WERI-Rb-1 (cell line): ENCODE measurements at regions not wholly inside any gene's neighbourhood (a gene's known extent, or its start where the extent isn't known, plus 50 kb on each side); places are given as distances from the start of the nearest gene placed in this dataset.
"Not testable (repeated sequence)": the region's sequence is repeated elsewhere in the genome, so short reads cannot be mapped to it uniquely, and the experiment has no call there.

ENCODE experiments used
- DNase-seq: peaks from one replicate; pipeline ENCODE4 v3.0.0-alpha.2; 2020
- H3K27ac ChIP-seq: fragments of 250-450 bp; sonication (Bioruptor Pico); 2 replicates; pipeline ENCODE4 v1.5.1; 2020; ENCODE audit warnings: mild to moderate bottlenecking, moderate library complexity
- H3K27me3 ChIP-seq: fragments of 250-450 bp; sonication (Bioruptor Pico); 2 replicates; pipeline ENCODE4 v1.5.1; 2021; ENCODE audit warnings: mild to moderate bottlenecking, low read depth, moderate library complexity; ENCODE audit not compliant: insufficient read depth, severe bottlenecking
- H3K36me3 ChIP-seq: fragments of 250-450 bp; sonication (Bioruptor Pico); 2 replicates; pipeline ENCODE4 v1.5.1; 2020; ENCODE audit warnings: mild to moderate bottlenecking, moderate library complexity
- H3K4me3 ChIP-seq: 2 replicates; pipeline ENCODE4 v1.5.1; 2011; ENCODE audit warnings: low read depth, mild to moderate bottlenecking, control low read depth, low read length
- H3K9me3 ChIP-seq: fragments of 250-450 bp; sonication (Bioruptor Pico); 2 replicates; pipeline ENCODE4 v1.5.1; 2021; ENCODE audit warnings: mild to moderate bottlenecking, moderate library complexity; ENCODE audit not compliant: severe bottlenecking
- TF ChIP-seq, protein P1 (sequence below): IDR thresholded peaks from 2 replicates; pipeline ENCODE4 v1.5.1; 2011; ENCODE audit warnings: low read depth, mild to moderate bottlenecking, control low read depth, inconsistent platforms, low read length

- Histone ChIP-seq H3K9me3 (no peaks in the 10 kb centered on the region), H3K27ac (no peak overlapping the region), H3K27me3 (no peaks in the 10 kb centered on the region), H3K36me3 (no peaks in the 10 kb centered on the region), H3K4me3 (no peak overlapping the region)
- TF ChIP-seq, protein P1, sequence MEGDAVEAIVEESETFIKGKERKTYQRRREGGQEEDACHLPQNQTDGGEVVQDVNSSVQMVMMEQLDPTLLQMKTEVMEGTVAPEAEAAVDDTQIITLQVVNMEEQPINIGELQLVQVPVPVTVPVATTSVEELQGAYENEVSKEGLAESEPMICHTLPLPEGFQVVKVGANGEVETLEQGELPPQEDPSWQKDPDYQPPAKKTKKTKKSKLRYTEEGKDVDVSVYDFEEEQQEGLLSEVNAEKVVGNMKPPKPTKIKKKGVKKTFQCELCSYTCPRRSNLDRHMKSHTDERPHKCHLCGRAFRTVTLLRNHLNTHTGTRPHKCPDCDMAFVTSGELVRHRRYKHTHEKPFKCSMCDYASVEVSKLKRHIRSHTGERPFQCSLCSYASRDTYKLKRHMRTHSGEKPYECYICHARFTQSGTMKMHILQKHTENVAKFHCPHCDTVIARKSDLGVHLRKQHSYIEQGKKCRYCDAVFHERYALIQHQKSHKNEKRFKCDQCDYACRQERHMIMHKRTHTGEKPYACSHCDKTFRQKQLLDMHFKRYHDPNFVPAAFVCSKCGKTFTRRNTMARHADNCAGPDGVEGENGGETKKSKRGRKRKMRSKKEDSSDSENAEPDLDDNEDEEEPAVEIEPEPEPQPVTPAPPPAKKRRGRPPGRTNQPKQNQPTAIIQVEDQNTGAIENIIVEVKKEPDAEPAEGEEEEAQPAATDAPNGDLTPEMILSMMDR, result no peak
- no peak for DNase-seq
Observed at GRCh38 chr6:164741938-164742451, 567.4 kb downstream of the C6orf118 start.

GRCh38 chr6:164736090-164736489 is 573.3 kb downstream of the C6orf118 start:
- H3K9me3 ChIP-seq, DNase-seq, H3K27me3 ChIP-seq, H3K36me3 ChIP-seq, H3K27ac ChIP-seq, H3K4me3 ChIP-seq: not testable (repeated sequence)

DNA sequence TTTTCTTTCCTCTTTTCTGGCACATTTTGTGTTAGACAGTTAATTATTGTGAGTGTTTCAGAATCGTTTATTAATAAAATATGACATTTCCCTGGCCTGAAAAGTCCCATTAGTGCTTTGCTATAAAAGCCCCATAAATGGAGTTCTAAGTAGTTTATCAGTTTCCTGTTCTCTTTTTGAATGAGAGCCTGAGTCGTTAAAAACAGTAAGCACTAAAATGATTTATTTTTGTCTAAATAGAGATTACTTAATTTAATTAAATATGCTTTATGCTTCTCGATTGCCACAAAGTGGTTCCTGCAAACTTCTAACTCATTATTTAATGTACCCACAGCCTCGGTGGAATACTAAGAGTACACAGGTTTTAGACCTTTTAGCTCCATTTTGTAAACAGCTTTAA is 577.9 kb downstream of the C6orf118 start:
- DNase-seq, result no peak
- Histone ChIP-seq H3K9me3 (no peaks in the 10 kb centered on the region), H3K36me3 (no peaks in the 10 kb centered on the region), H3K27me3 (no peaks in the 10 kb centered on the region), H3K27ac (no peak overlapping the region), H3K4me3 (no peak overlapping the region)
- TF ChIP-seq, protein P1, result no peak

DNA sequence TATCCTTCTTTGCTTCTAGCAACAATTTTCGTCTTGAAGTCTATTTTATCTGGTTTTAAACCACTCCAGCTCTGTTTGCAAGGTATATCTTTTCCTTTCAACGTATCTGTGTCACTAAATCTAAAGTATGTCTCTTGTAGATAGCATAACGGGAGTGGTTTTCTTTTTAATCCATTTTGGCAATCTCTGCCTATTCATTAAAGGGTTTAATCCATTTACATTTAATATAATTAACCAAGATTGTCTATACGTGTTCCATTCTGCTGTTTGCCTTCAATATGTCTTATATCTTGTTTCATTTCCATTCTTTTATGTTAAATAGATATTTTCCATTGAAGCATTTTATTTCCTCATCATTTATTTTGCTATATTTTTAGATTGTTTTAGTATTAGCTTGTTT is 587.9 kb downstream of the C6orf118 start:
- DNase-seq, result no peak
- H3K27me3 ChIP-seq, result no peaks in the 10 kb centered on the region
- H3K4me3 ChIP-seq, result no peak overlapping the region
- no peak overlapping the region for H3K27ac ChIP-seq
- peaks cover 5% of the 10 kb centered on the region for H3K9me3 ChIP-seq
- H3K36me3 ChIP-seq, result no peaks in the 10 kb centered on the region
- TF ChIP-seq, protein P1, result no peak

GRCh38 chr6:164700497-164700896 is 608.9 kb downstream of the C6orf118 start:
- H3K9me3 ChIP-seq, result no peaks in the 10 kb centered on the region
- no peak overlapping the region for H3K27ac ChIP-seq
- H3K27me3 ChIP-seq, result no peaks in the 10 kb centered on the region
- no peak overlapping the region for H3K4me3 ChIP-seq
- no peaks in the 10 kb centered on the region for H3K36me3 ChIP-seq
- TF ChIP-seq, protein P1, result no peak
- DNase-seq, result no peak

DNA sequence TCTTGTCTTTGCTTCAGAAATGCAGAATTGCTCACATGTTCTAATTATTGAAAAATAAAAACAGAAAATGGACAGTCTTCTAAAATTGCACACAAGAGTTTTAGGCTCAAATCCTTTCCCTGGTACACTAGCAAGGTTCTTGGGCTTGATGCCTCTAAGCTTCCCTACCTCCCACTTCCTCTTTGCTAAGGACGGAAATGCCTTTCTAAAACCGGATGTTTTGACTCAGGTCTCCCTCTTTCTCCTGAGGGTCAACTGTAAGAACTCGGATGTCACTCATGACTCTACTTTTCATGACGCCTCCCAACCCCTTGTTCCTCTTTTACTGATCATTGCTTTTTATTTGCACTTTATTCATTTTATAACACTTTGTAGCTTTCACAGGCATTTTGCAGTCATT is 613.5 kb downstream of the C6orf118 start:
- TF ChIP-seq, protein P1, result no peak
- no peak for DNase-seq
- no peak overlapping the region for H3K27ac ChIP-seq
- H3K9me3 ChIP-seq, result no peaks in the 10 kb centered on the region
- H3K27me3 ChIP-seq, result no peaks in the 10 kb centered on the region
- no peak overlapping the region for H3K4me3 ChIP-seq
- no peaks in the 10 kb centered on the region for H3K36me3 ChIP-seq
